IMR-90 (cell line): ENCODE measurements at regions not wholly inside any gene's neighbourhood (a gene's known extent, or its start where the extent isn't known, plus 50 kb on each side); places are given as distances from the start of the nearest gene placed in this dataset.

ENCODE experiments used
- CEBPB ChIP-seq: IDR thresholded peaks from 2 replicates; pipeline ENCODE4 v1.6.1; 2012; ENCODE audit warnings: low read depth, low read length, improper control_type of control experiment
- CHD1 ChIP-seq: IDR thresholded peaks from 2 replicates; pipeline ENCODE4 v1.6.1; 2012; ENCODE audit warnings: low read depth, low read length, improper control_type of control experiment
- CTCF ChIP-seq: conservative IDR thresholded peaks from 2 replicates; pipeline ENCODE4 v1.5.1; 2012; ENCODE audit warnings: mild to moderate bottlenecking, low read depth, low read length, improper control_type of control experiment
- FOS ChIP-seq: fragments of 150-350 bp; IDR thresholded peaks from 2 replicates; pipeline ENCODE4 v1.6.1; 2016; ENCODE audit warnings: low read depth, low read length
- MAFK ChIP-seq: IDR thresholded peaks from 2 replicates; pipeline ENCODE4 v1.6.1; 2012; ENCODE audit warnings: low read depth, low read length, improper control_type of control experiment
- MAZ ChIP-seq: IDR thresholded peaks from 2 replicates; pipeline ENCODE4 v1.6.1; 2012; ENCODE audit warnings: low read depth, mild to moderate bottlenecking, low read length, improper control_type of control experiment, moderate library complexity, borderline replicate concordance
- MXI1 ChIP-seq: IDR thresholded peaks from 2 replicates; pipeline ENCODE4 v1.6.1; 2012; ENCODE audit warnings: low read depth, mild to moderate bottlenecking, low read length, moderate library complexity, borderline replicate concordance
- NFE2L2 ChIP-seq: fragments of 150-350 bp; IDR thresholded peaks from 2 replicates; pipeline ENCODE4 v1.6.1; 2016; ENCODE audit warnings: low read depth, mild to moderate bottlenecking, low read length
- POLR2A ChIP-seq: IDR thresholded peaks from 2 replicates; pipeline ENCODE4 v1.6.1; 2012; ENCODE audit warnings: mild to moderate bottlenecking, low read depth, low read length
- RAD21 ChIP-seq: IDR thresholded peaks from 2 replicates; pipeline ENCODE4 v1.6.1; 2012; ENCODE audit warnings: low read length, improper control_type of control experiment
- RCOR1 ChIP-seq: IDR thresholded peaks from 2 replicates; pipeline ENCODE4 v1.6.1; 2012; ENCODE audit warnings: mild to moderate bottlenecking, low read length, improper control_type of control experiment; ENCODE audit not compliant: insufficient replicate concordance
- RFX5 ChIP-seq: IDR thresholded peaks from 2 replicates; pipeline ENCODE4 v1.8.0; 2012; ENCODE audit warnings: low read depth, mild to moderate bottlenecking, low read length, moderate library complexity
- SMC3 ChIP-seq: fragments of 150-350 bp; IDR thresholded peaks from 2 replicates; pipeline ENCODE4 v1.6.1; 2016; ENCODE audit warnings: low read depth, mild to moderate bottlenecking, antibody characterized with exemption, low read length, moderate library complexity
- USF2 ChIP-seq: fragments of 150-350 bp; IDR thresholded peaks from 2 replicates; pipeline ENCODE4 v1.6.1; 2017; ENCODE audit warnings: mild to moderate bottlenecking, antibody characterized with exemption, low read length, low read depth

- TF ChIP-seq CTCF (no peak), POLR2A (no peak), RFX5 (no peak), USF2 (no peak), MXI1 (no peak), CEBPB (no peak), SMC3 (no peak), MAZ (no peak), FOS (no peak), RAD21 (no peak), MAFK (no peak), NFE2L2 (no peak), CHD1 (no peak), RCOR1 (no peak)
Observed at GRCh38 chr6:170128346-170128745, 162.5 kb downstream of the DLL1 start.
